ENCODE measurements at regions not wholly inside any gene's neighbourhood (a gene's known extent, or its start where the extent isn't known, plus 50 kb on each side); places are given as distances from the start of the nearest gene placed in this dataset.

- no peaks in the 10 kb centered on the region for H3K4me1 Mint-ChIP-seq
- peaks cover 3% of the 10 kb centered on the region for H3K27me3 Mint-ChIP-seq
- peaks cover 2% of the 10 kb centered on the region for H3K9me3 Mint-ChIP-seq (ENCODE audit: insufficient read depth)
- H3K4me3 ChIP-seq (ENCODE audit: control extremely low read depth in 1 of 5, extremely low read depth in 1 of 5, insufficient read depth in 1 of 5, low read depth in 2 of 5, low read length in 4 of 5), result no peak overlapping the region
- ChIA-PET CTCF (no interaction called here), POLR2A (no interaction called here)
- DNase-seq, result no peak
- no peak overlapping the region for H3K4me3 Mint-ChIP-seq
- WGBS (ENCODE audit: insufficient coverage), result no CpG with 5 or more reads among the region's 4 CpGs
- intact Hi-C loops (cut with micrococcal nuclease), result no loop called here
- no peak overlapping the region for H3K27ac ChIP-seq (ENCODE audit: low read length in 2 of 2)
- H3K9me3 ChIP-seq (ENCODE audit: control extremely low read depth in 1 of 3, control insufficient read depth in 2 of 3, insufficient read depth in 1 of 3, low read length in 2 of 3), result no peaks in the 10 kb centered on the region
- H3K4me1 ChIP-seq (ENCODE audit: control insufficient read depth in 2 of 2, insufficient read depth in 2 of 2, low read length in 2 of 2), result no peaks in the 10 kb centered on the region
- H3K27me3 ChIP-seq (replicated peaks in 1 of 4; ENCODE audit: control extremely low read depth in 1 of 4, control insufficient read depth in 3 of 4, insufficient read depth in 4 of 4, low read length in 3 of 4), result no peaks in the 10 kb centered on the region
- no peak overlapping the region for H3K27ac Mint-ChIP-seq
- H3K79me2 ChIP-seq (ENCODE audit: control insufficient read depth, insufficient read depth, low read length), result no peaks in the 10 kb centered on the region
- no peak overlapping the region for H3K4me2 ChIP-seq (replicated peaks; ENCODE audit: low read depth, low read length, poor library complexity, severe bottlenecking)
- H3K36me3 ChIP-seq (replicated peaks in 1 of 2; ENCODE audit: control extremely low read depth in 1 of 2, control insufficient read depth in 1 of 2, extremely low read depth in 1 of 2, insufficient read depth in 2 of 2, low read length in 1 of 2), result no peaks in the 10 kb centered on the region
- TF ChIP-seq EZH2 (IDR thresholded peaks at IDR 0.05; ENCODE audit: borderline replicate concordance, insufficient read depth, low read depth, low read length, poor library complexity, severe bottlenecking) (no peak), CTCF (IDR thresholded peaks at IDR 0.05) (no peak)
- no peaks in the 10 kb centered on the region for H4K20me1 ChIP-seq (ENCODE audit: control insufficient read depth, insufficient read depth, low read length, poor library complexity, severe bottlenecking)
- no peak for ATAC-seq (ENCODE audit: low read depth)
- H2AFZ ChIP-seq (ENCODE audit: insufficient read depth, low read depth, low read length, poor library complexity, severe bottlenecking), result no peak overlapping the region
- no peak overlapping the region for H3K9ac ChIP-seq (ENCODE audit: low read length)
Observed at GRCh38 chr2:160792837-160793236, 299.2 kb upstream of the RBMS1 start.

- ATAC-seq (ENCODE audit: low read depth) (no peak), DNase-seq (no peak)
- no peak for TF ChIP-seq EZH2 (IDR thresholded peaks at IDR 0.05; ENCODE audit: borderline replicate concordance, insufficient read depth, low read depth, low read length, poor library complexity, severe bottlenecking)
- no CpG with 5 or more reads among the region's 3 CpGs for WGBS (ENCODE audit: insufficient coverage)
- Histone ChIP-seq H2AFZ (ENCODE audit: insufficient read depth, low read depth, low read length, poor library complexity, severe bottlenecking) (no peak overlapping the region), H3K27me3 (replicated peaks in 1 of 4; ENCODE audit: control extremely low read depth in 1 of 4, control insufficient read depth in 3 of 4, insufficient read depth in 4 of 4, low read length in 3 of 4) (no peaks in the 10 kb centered on the region), H4K20me1 (ENCODE audit: control insufficient read depth, insufficient read depth, low read length, poor library complexity, severe bottlenecking) (no peaks in the 10 kb centered on the region), H3K9ac (ENCODE audit: low read length) (no peak overlapping the region), H3K36me3 (replicated peaks in 1 of 2; ENCODE audit: control extremely low read depth in 1 of 2, control insufficient read depth in 1 of 2, extremely low read depth in 1 of 2, insufficient read depth in 2 of 2, low read length in 1 of 2) (no peaks in the 10 kb centered on the region), H3K27ac (ENCODE audit: low read length in 2 of 2) (no peak overlapping the region), H3K4me3 (ENCODE audit: control extremely low read depth in 1 of 5, extremely low read depth in 1 of 5, insufficient read depth in 1 of 5, low read depth in 2 of 5, low read length in 4 of 5) (no peak overlapping the region), H3K79me2 (ENCODE audit: control insufficient read depth, insufficient read depth, low read length) (no peaks in the 10 kb centered on the region), H3K4me1 (ENCODE audit: control insufficient read depth in 2 of 2, insufficient read depth in 2 of 2, low read length in 2 of 2) (no peaks in the 10 kb centered on the region), H3K9me3 (ENCODE audit: control extremely low read depth in 1 of 3, control insufficient read depth in 2 of 3, insufficient read depth in 1 of 3, low read length in 2 of 3) (no peaks in the 10 kb centered on the region), H3K4me2 (replicated peaks; ENCODE audit: low read depth, low read length, poor library complexity, severe bottlenecking) (no peak overlapping the region)
- intact Hi-C loops (cut with micrococcal nuclease), result no loop called here
- H3K4me1 Mint-ChIP-seq, result no peaks in the 10 kb centered on the region
- ChIA-PET CTCF (no interaction called here), POLR2A (no interaction called here)
- no peaks in the 10 kb centered on the region for H3K27me3 Mint-ChIP-seq
- H3K9me3 Mint-ChIP-seq (ENCODE audit: insufficient read depth), result peaks cover 2% of the 10 kb centered on the region
- no peak overlapping the region for H3K27ac Mint-ChIP-seq
- no peak overlapping the region for H3K4me3 Mint-ChIP-seq
Observed at GRCh38 chr2:160794926-160795325, 301.3 kb upstream of the RBMS1 start.

All from B cell (primary cell).